NCI-H1417 (cell line): ENCODE measurements at regions not wholly inside any gene's neighbourhood (a gene's known extent, or its start where the extent isn't known, plus 50 kb on each side); places are given as distances from the start of the nearest gene placed in this dataset.
"Not testable (repeated sequence)": the region's sequence is repeated elsewhere in the genome, so short reads cannot be mapped to it uniquely, and the experiment has no call there.

Experiments
- DNase-seq, 3 experiments: peaks; one replicate each; lab custom pipeline; 2025; lab: John Stamatoyannopoulos, UW

- DNase-seq = peak in 1 of 3 experiments; percentile 69
Observed at GRCh38 chr6:73954881-73955280, 258.9 kb downstream of the CD109 start.

- no peak for DNase-seq
Observed at GRCh38 chr6:73951183-73951582, 255.2 kb downstream of the CD109 start.

DNA sequence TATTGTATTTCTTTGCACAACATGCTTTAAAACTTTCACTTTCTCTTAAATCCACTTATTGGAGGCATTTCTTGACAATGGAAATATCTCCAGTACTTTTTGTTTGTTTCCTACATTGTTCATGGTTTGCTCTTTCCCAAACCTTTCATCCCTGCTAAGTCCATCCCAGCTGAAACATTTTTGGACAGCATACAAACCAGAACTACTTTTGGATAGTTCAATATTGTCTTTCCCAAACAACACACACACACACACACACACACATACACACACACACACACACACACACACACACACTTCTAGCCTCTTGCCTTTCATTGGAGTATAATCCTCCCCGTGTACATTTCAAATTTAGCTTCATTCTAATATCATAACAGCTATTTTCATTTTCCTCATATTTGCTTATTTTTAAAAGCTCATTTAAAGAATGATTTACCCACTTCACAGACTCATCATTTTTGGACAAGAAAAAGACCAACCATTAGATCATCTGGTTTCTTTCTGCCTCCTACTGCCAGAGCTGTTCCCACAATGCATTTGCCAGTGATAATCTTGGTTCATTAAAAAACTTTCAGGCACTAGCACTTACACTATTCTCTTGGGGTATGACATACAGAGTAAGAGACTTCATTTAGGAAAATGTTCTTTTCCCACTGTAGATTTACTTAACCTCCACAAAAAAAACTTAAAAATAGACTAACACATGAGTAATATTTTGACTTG is 248.1 kb downstream of the CD109 start:
- no peak for DNase-seq

GRCh38 chr6:73943411-73943810 is 247.4 kb downstream of the CD109 start:
- no peak for DNase-seq

- DNase-seq = no peak
Observed at GRCh38 chr6:73942592-73943186, 246.7 kb downstream of the CD109 start.

DNA sequence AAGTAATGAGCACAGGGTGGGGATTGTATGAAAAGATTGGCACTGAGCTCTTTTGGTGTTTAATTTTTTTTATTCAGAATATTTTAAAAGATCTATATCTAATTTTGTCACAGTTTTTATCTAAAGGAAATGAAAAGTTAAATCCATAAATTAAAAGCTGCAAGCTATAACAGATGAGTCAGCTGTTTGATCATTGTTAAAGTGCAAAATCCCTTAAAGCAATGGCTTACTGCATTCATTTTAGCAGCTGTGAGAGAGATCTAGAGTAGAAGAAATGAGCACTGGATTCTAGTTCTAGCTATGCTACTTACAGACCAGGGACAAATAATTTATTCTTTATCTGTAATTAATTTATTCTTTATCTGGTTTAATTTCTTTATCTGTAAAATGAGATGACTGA is 245.9 kb downstream of the CD109 start:
- DNase-seq = no peak

DNA sequence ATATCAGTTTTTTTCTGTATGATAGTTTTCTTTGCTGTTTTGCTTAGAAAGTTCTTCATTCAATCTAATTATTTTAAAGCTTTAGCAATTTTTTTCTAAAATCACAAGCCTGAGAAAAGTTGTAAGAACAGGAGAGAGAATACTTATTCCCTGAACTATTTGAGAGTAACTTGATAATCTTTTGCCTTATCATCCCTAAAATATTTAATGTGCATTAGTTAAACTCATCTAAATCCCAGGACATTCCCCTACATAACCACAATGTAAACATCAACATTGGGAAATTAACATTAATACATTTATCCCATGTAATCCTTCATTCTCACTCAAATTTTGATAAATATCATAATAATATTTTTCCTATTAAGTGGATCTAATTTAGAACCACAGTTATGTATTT is 241.8 kb downstream of the CD109 start:
- no peak for DNase-seq

GRCh38 chr6:73932866-73933265 is 236.9 kb downstream of the CD109 start:
- DNase-seq = no peak

DNA sequence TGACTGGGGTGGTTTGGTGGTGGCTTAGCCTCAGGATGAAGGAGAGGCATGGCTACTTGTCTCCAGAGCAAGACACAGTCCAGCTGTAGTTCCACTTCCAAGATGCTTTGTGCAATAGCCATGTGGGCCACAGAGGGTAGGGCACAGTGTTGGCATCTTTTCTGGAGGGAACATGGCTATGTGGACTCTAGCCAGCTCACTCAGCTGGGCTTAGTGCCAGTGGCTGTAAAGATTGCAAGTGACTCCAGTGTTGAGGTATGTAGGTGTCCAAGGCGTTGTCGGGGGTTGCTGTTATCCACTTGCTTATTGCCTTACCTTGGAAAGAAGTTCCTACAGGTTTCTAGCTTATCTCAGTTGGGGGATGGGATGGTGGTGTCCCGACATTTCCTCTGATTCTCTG is 233.4 kb downstream of the CD109 start:
- DNase-seq = no peak

DNA sequence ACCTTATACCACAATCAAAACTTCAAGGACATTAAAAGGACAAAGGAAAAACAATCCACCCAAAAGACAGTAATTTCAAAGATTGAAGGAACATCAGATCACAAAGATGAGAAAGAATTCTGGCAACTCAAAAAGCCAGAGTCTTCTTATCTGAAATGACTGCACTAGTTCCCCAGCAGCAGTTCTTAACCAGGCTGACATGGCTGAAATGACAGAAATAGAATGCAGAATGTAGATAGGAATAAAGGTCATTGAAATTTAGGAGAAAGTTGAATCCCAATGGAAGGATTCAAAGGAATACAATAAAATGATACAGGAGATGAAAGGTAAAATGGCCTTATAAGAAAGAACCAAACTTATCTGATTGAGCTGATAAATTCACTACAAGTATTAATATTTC is 231.4 kb downstream of the CD109 start:
- no peak for DNase-seq

DNA sequence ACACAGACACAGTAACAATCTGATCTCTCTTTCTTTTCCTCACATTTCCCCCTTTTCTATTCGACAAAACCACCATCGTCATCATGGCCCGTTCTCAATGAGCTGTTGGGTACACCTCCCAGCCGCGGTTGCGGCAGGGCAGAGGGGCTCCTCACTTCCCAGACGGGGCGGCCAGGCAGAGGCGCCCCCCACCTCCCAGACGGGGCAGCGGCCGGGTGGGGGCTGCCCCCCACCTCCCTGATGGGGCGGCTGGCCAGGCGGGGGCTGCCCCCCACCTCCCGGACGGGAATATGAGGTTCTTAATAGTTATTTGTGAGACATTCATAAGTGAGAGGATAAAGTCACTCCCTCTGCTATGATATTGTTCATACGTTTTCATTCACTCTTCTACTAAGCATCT is 229.7 kb downstream of the CD109 start:
- not testable (repeated sequence) for DNase-seq

GRCh38 chr6:73923905-73924485 is 228.0 kb downstream of the CD109 start:
- no peak for DNase-seq

- no peak for DNase-seq
Observed at GRCh38 chr6:73903155-73903554, 207.2 kb downstream of the CD109 start.

DNA sequence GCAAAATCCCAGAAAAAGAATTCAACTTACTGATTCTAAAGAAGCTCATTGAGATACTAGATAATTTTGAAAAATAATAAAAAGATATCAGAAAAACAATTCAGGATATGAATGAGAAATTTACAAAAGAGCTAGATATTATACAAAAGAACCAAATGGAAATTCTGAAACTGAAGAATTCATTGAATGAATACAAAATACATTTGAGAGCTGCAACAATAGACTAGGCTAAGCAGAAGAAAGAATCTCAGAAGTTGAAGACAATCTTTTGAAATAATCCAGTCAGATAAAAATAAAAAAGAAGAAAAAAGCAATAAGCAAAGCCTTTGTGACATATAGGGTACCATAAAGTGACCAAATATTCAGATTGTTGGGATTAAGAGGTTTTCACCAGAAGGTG is 206.0 kb downstream of the CD109 start:
- DNase-seq = no peak

GRCh38 chr6:73901311-73901710 is 205.3 kb downstream of the CD109 start:
- DNase-seq = no peak

DNA sequence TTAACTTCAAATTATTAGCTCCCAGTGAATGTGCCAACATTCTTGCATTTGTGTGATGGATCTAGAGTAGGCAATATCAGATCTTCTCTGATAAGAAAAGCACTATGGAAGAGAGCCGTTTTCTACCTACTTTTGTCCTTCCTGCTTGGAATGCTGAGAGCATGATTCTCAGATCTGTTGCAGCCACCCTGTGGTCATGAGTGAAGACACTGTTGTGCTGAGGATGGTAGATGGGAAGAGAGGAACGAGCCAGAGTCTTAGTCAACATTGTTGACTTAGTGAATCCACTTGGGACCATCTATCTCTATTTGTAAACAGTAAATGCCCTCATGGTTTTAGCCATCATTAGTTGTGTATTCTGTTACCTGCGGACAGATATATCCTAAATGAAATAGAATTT is 202.6 kb downstream of the CD109 start:
- no peak for DNase-seq

DNA sequence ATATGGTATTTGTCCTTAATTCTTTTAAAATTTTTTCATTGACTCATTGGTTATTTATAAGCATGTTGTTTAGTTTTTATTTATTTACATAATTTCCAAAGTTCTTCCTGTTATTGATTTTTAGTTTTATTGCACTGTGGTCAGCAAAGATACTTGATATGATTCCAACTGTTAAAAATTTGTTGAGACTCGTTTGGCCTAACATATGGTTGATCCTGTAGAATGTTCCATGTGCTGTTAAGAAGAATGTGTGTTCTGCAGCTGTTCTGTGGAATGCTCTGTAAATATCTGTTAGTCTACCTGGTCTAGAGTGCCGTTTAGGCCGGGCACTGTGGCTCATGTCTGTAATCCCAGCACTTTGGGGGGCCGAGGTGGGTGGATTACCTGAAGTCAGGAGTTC is 197.7 kb downstream of the CD109 start:
- DNase-seq = no peak

DNA sequence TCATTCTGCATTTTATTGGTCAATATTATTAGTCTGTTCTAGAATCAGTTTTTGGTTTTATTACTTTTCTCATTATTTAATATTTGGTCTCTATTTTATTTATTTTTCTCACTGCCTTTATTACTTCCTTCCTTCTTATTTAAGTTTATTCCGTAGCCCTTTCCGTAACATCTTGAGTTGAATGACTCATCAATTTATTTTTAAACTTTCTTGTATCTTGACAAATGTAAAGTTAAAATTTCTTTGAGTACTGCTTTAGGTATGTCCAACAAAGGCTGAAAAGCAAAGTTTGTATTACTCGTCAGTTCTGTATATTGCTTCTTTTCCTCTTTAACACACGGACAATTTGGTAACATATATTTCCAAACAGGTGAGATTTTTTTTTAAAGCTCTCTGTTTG is 192.0 kb downstream of the CD109 start:
- DNase-seq = no peak

GRCh38 chr6:73885393-73885792 is 189.4 kb downstream of the CD109 start:
- DNase-seq = no peak

DNA sequence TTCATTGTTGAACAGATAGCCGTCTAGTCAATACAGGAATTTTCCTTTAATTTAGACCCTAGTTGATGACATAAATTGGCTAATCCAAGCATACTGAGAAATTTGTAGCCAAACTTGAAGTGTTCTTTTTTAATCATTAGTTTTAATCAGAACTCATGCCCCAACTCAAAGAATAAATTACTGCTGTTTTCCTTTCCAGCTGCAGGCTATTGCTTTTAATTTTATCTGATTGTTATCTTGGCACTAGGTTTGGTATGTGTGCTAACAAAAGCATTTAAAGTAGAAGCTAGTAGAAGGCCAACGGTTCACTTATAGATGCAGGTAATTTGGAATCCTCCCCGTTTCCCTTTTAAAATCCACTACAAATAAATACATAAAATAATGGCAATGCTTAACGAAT is 188.5 kb downstream of the CD109 start:
- DNase-seq = no peak

- no peak for DNase-seq
Observed at GRCh38 chr6:73879501-73880293, 183.7 kb downstream of the CD109 start.

GRCh38 chr6:73878403-73878802 is 182.4 kb downstream of the CD109 start:
- DNase-seq = no peak
